H54 (cell line): ENCODE measurements at regions not wholly inside any gene's neighbourhood (a gene's known extent, or its start where the extent isn't known, plus 50 kb on each side); places are given as distances from the start of the nearest gene placed in this dataset.
"Not testable (repeated sequence)": the region's sequence is repeated elsewhere in the genome, so short reads cannot be mapped to it uniquely, and the experiment has no call there.

ENCODE experiments used
- DNase-seq: peaks from one replicate; pipeline ENCODE4 v3.0.0; 2011; ENCODE audit warnings: low spot score, mixed read lengths; ENCODE audit not compliant: insufficient read length
- FAIRE-seq: peaks from 3 replicates; lab custom pipeline; 2011; peaks lifted over from hg19 to GRCh38; lab: Jason Lieb, UNC
- POLR2A ChIP-seq: IDR thresholded peaks from 2 replicates; pipeline ENCODE4 v1.6.1; 2011; ENCODE audit warnings: low read depth, mild to moderate bottlenecking, low read length

- TF ChIP-seq POLR2A: no peak
- DNase-seq (no peak), FAIRE-seq (no peak)
Observed at GRCh38 chr14:71629765-71630492, 302.3 kb upstream of the RGS6 start.

- DNase-seq, FAIRE-seq: not testable (repeated sequence)
Observed at GRCh38 chr14:71631030-71631429, 301.2 kb upstream of the RGS6 start.

DNA sequence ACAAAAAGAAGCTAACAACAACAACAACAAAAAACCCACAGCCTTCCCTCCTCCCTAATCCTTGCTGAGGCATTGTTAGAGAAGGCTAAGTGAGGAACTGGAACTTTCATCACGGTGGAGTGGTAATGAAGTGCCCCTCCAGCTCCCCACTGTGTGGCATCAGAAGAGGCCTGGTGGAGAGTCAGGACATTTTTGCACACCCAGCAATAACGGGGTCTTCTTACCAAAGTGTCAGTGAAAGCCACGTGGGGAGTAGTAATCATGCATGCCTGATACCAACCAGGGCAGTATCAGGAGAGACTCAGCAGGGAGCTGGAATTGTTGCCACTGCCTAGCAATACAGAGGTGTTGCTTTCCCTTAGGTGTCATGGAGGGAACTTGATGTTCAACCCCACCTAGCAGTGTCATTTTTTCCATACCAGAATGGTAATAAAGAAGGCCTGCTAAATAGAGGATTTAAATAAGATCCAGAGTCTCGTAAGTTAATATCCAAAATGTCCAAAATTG is 299.7 kb upstream of the RGS6 start:
- no peak for FAIRE-seq
- no peak for TF ChIP-seq POLR2A

DNA sequence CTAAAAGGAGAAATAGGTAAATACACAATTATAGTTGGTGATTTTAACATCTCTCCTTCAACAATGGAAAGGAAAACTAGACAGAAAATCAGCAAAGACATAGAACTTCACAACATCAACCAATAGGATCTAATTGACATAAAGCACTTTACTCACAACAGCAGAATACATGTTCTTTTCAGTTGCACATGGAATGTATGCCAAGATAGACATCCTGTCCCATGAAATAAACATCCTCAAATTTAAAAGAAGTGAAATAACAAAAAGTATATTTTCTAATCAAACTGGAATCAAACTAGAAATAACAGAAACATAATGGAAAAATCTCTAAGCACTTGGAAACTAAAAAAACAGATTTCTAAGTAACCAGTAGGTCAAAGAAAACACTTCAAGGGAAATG is 296.2 kb upstream of the RGS6 start:
- DNase-seq (no peak), FAIRE-seq (no peak)
- no peak for TF ChIP-seq POLR2A

More for the DNA sequence above, 299.7 kb upstream of the RGS6 start:
- no peak for DNase-seq

- no peak for TF ChIP-seq POLR2A
- no peak for FAIRE-seq
- DNase-seq: no peak
Observed at GRCh38 chr14:71636820-71637471, 295.3 kb upstream of the RGS6 start.

DNA sequence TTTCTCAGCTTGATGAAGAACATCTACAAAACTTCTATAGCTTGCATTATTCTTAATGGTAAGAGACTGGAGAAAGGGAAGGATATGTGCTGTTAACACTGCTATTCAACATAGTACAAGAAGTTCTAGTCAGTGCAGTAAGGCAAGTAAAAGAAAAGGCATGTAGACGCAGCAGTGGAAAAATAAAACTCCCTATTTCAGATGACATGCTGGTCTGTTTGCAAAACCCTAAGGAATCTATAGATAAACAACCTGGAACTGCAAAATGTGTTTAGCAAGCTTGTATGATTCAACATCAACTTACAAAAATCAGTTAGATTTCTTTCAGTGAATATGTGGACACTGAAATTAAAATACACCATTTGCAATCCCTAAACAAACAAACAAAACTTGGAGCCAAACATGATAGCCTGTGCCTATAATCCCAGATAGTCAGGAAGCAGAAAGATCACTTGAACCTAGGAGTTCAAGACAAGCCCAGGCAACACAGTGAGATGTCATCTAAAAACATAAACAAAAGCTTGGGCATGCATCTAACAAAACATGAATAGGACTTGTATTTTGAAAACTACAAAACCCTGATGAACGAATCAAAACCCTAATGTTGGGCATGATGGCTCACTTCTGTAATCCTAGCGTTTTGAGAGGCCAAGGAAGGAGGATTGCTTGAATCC is 293.6 kb upstream of the RGS6 start:
- DNase-seq: no peak
- FAIRE-seq: no peak
- no peak for TF ChIP-seq POLR2A

DNA sequence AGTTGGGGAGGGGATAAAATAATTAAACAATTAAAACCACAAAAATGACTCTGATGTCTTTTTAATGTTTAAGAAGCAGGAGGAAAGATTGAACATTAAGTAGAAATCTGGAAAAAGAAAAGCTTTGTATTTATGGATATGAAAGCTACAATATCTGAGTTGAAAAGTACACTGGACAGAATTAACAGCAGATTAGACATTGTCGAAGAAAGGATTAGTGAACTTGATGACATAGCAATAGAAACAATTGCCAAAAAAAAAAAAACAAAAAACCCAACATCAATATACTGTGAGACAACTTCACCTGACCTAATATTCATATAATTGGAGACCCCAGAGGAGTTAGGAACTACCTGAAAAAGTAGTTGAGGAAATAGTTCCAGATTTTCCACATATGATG is 289.5 kb upstream of the RGS6 start:
- DNase-seq (no peak), FAIRE-seq (no peak)
- TF ChIP-seq POLR2A: no peak

GRCh38 chr14:71645656-71646055 is 286.6 kb upstream of the RGS6 start:
- FAIRE-seq (no peak), DNase-seq (no peak)
- TF ChIP-seq POLR2A: no peak

- FAIRE-seq (no peak), DNase-seq (no peak)
- TF ChIP-seq POLR2A: no peak
Observed at GRCh38 chr14:71646518-71646917, 285.7 kb upstream of the RGS6 start.

GRCh38 chr14:71647086-71647784 is 285.0 kb upstream of the RGS6 start:
- no peak for TF ChIP-seq POLR2A
- DNase-seq (no peak), FAIRE-seq (no peak)

DNA sequence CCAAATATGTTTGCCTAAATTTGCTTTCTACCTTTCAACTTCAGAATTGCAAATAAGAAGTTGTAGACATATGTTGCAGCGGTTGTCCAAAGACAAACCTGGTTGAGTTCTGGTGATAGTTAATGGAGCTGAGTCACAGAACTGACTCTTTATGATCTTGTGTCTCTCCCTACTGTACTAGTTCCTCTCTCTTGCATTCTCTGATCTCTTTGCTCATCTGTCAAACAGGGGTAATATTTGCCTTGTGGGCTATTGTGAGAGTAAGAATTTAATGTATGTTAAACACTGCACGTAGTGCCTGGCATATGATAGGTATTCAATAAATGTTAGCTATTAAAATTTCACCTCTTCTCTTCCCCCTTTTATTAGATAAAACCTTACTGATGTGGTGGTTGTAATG is 283.5 kb upstream of the RGS6 start:
- FAIRE-seq (no peak), DNase-seq (no peak)
- no peak for TF ChIP-seq POLR2A

DNA sequence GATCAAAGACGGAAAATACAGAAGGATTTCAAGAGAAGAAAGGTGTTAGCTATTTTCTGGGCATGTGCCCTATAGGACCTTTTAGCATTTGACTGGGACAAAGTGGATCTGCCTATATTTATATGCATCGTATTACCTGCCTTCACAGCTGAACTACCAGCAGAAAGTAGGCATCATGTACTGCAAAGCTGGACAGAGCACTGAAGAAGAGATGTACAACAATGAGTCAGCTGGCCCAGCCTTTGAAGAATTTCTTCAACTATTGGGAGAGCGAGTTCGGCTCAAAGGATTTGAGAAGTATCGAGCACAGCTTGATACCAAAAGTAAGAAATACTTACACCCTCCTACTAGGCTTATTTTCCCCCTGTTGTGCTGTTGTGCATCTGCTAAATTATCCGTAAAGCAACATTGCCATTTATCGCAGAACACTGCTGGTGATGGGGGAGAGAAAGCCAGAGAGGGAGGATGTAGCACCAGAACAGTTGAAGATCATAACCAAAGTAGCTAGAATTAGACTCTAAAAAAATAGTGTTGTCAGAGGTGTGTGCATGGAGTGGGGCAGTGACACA is 282.0 kb upstream of the RGS6 start:
- DNase-seq (no peak), FAIRE-seq (no peak)

GRCh38 chr14:71651228-71651627 is 281.0 kb upstream of the RGS6 start:
- FAIRE-seq: no peak
- DNase-seq: no peak
- no peak for TF ChIP-seq POLR2A

More for the DNA sequence above, 282.0 kb upstream of the RGS6 start:
- TF ChIP-seq POLR2A: no peak
